Omental fat pad (tissue), 3 donors: ENCODE measurements at regions not wholly inside any gene's neighbourhood (a gene's known extent, or its start where the extent isn't known, plus 50 kb on each side); places are given as distances from the start of the nearest gene placed in this dataset.

Experiments
- ATAC-seq: fragments of 150-250 bp; one replicate; pipeline ENCODE4 v1.9.1; 2016; ENCODE audit warnings: mild to moderate bottlenecking, moderate library complexity; ENCODE audit not compliant: low FRiP score
- DNase-seq: peaks from one replicate; pipeline ENCODE4 v3.0.0-alpha.2; 2019; ENCODE audit warnings: low spot score
- TF ChIP-seq, protein P1 (sequence below), 3 donors: fragments of 450-650 bp; IDR thresholded peaks; one replicate each; pipeline ENCODE4 v1.5.1; 2016 to 2017; ENCODE audit warnings: antibody characterized with exemption in 3 of 3, mild to moderate bottlenecking in 3 of 3, moderate library complexity in 2 of 3

DNA sequence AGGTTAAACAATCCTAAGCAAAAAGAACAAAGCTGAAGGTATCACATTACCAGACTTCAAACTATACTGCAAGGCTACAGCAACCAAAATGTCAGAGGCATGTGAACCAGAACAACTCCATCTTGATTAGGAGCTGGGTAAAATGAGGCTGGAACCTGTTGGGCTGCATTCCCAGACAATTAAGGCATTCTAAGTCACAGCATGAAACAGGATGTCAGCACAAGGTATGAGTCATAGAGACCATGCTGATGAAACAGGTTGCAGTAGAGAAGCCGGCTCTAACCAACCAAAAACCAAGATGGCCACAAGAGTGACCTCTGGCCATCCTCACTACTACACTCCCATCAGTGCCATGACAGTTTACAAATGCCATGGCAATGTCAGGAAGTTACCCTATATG is 252.0 kb downstream of the RASEF start:
- TF ChIP-seq, protein P1, sequence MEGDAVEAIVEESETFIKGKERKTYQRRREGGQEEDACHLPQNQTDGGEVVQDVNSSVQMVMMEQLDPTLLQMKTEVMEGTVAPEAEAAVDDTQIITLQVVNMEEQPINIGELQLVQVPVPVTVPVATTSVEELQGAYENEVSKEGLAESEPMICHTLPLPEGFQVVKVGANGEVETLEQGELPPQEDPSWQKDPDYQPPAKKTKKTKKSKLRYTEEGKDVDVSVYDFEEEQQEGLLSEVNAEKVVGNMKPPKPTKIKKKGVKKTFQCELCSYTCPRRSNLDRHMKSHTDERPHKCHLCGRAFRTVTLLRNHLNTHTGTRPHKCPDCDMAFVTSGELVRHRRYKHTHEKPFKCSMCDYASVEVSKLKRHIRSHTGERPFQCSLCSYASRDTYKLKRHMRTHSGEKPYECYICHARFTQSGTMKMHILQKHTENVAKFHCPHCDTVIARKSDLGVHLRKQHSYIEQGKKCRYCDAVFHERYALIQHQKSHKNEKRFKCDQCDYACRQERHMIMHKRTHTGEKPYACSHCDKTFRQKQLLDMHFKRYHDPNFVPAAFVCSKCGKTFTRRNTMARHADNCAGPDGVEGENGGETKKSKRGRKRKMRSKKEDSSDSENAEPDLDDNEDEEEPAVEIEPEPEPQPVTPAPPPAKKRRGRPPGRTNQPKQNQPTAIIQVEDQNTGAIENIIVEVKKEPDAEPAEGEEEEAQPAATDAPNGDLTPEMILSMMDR (IDR thresholded peaks at IDR 0.05): no peak
- ATAC-seq (no peak), DNase-seq (no peak)

DNA sequence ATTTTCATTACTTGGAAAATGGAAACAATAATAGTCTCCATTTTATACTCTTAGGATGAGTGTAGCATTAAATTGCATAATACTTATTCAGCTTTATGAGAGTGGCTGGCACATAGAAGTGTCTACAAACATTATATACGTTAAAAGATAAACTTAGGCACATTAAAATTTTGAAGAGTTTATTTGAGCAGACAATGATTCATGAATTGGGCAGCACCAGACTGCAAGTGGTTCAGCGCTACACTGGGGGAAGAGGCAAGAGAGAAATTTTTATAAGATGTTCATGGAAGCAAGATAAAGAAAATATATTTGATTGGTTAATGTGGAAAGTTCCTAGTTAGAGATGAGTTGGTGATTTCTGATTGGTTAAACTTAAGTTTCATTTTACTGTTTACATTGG is 243.7 kb downstream of the RASEF start:
- ATAC-seq: no peak
- TF ChIP-seq, protein P1 (IDR thresholded peaks at IDR 0.05): no peak
- no peak for DNase-seq

DNA sequence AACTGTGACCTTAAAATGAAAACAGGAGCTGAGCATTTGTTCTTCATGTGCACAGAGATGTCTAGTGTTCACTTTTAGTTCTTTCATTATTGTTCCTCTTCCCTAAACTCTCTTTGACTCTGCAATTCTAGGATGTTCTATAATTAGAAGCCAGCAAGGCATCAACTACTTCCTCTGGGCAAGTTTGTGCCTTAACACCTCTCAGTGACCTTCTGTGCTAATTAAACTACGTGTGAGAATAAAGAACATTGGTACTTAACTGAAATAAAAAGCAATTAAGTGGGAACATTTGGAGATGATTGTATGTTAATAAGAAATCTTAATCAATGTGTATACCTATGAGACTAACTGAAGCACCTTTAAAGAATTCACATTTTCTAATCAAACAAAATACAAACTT is 242.8 kb downstream of the RASEF start:
- ATAC-seq: no peak
- TF ChIP-seq, protein P1 (IDR thresholded peaks at IDR 0.05): no peak
- DNase-seq: no peak

DNA sequence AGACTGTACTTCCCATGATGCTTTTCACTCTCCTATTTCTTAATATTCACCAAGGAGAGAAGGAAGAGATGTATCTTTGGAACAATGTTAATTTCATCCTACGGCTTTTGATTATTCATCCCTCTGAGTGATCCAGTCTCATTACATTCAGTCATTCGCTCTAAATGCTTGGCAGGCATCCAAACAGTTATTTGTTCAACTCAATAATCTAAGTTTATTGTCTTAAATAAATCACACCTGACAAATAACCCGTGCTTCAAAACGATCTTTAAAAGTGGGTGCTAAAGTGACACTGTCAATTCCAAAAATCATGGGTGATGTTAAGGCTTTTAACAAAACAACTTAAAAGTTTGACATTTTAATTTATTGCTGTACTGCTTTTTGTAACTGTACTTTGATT is 233.1 kb downstream of the RASEF start:
- DNase-seq (no peak), ATAC-seq (no peak)
- TF ChIP-seq, protein P1 (IDR thresholded peaks at IDR 0.05): no peak

DNA sequence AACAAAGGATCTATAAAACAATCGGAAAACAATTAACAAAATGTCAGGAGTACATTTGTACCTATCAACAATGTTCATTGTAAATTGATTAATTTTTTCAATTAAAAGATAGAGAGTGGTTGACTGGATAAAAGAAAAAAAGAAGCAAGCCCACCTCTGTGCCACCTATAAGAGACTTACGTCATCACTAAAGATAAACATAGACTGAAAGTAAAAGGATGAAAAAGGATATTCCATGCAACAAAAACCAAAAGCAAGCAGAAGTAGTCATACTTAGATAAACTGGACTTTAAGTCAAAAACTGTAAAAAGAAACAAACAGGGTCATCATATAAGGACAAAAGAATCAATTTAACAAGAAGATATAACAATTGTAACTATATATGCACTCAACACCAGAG is 197.4 kb downstream of the RASEF start:
- DNase-seq (no peak), ATAC-seq (no peak)
- TF ChIP-seq, protein P1 (IDR thresholded peaks at IDR 0.05): no peak

DNA sequence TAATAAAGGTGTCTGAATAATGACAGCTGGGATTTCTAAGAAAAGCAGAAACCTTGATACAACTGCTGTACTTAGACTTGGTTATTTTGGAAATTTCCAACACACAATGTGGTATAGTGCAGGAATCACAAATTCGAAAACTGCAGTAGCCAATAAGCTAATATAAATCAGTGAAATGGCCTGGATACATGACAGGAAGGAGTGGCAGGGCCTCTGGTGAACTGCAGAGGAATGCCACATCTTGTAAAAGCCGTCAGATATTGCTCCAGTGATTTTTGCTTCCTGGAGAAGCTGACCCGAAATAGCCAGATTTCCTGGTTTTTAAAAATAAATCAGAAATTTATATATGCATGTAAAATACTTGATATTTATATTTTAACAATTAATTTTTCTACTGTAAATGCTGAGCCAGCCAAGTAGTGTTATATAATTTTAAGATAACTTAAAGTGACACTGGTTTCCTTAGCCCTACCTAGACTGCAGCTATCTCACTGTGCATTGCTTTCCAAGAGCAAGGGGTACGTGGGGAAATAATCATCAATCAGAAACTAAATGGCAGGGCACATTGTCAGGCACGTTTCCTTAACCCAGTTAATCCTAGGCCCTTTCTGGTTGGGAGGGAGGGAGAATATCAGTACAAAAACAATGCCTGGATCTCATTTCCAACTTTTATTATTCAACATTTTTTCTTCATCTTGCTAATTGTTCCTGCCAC is 182.4 kb downstream of the RASEF start:
- ATAC-seq: no peak
- TF ChIP-seq, protein P1 (IDR thresholded peaks at IDR 0.05): no peak
- DNase-seq: no peak

DNA sequence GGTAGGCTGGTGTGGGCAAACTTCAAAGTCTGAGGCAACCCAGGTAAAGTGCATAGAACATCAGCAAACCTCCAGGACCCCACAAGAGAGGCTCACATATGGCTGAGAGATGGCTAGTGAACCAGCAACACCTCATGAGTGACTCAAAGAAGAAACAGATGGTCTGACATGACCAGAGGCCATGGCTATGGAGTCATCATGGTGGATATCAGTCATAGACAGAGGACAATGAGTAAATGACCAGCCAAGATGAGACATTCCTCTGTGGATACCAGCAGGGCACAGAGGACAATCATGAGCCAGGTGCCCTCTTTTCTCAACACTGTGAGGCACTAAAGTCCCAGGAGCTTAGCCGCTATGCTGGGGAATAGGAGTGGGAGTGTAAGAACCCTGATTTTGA is 180.8 kb downstream of the RASEF start:
- DNase-seq (no peak), ATAC-seq (no peak)
- TF ChIP-seq, protein P1 (IDR thresholded peaks at IDR 0.05): no peak
